Erythroblast (primary cell): ENCODE measurements at regions not wholly inside any gene's neighbourhood (a gene's known extent, or its start where the extent isn't known, plus 50 kb on each side); places are given as distances from the start of the nearest gene placed in this dataset.

ENCODE experiments used
- GATA1 ChIP-seq: IDR thresholded peaks from 2 replicates; pipeline ENCODE4 v1.6.1; 2011; ENCODE audit warnings: low read depth, mild to moderate bottlenecking, control low read depth, low read length, moderate library complexity
- POLR2A ChIP-seq: IDR thresholded peaks from 2 replicates; pipeline ENCODE4 v1.6.1; 2011; ENCODE audit warnings: mild to moderate bottlenecking, low read length

DNA sequence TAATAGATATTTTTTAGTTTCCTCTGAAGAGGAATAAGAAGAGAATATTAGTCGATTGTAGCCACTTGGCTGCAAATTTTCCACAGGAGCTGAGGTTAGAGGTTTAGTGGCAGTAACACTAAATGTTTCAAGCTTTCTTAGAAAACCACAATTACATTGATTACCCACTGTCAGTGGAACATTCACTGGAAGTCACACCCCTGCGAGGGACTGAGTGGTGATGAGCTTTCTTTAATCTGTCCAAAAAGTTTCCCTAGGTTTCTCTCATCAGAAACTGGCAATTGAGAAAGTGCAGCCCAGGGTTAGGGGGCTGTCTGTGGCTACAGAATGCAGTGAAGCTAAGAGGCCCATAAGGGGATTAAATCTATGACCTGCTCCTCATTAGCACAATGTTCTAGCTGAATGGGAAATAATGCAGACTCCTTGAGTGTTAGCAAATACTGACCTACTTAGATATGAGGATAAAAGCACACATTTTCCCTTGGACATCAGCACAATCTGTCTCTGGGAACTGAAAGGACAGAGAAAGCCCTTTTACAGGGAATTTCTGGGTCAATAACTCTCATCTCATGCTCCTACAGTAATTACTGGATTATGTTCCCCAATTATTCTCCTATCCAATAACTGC, 189.5 kb downstream of the FAM76B start:
- TF ChIP-seq POLR2A, result no peak
- no peak for TF ChIP-seq GATA1
